Fibroblast of mammary gland (primary cell): ENCODE measurements at regions not wholly inside any gene's neighbourhood (a gene's known extent, or its start where the extent isn't known, plus 50 kb on each side); places are given as distances from the start of the nearest gene placed in this dataset.

Experiments used
- DNase-seq: peaks from one replicate; pipeline ENCODE4 v3.0.0-alpha.2; 2010; ENCODE audit warnings: low read depth
- H3K4me3 ChIP-seq: 2 replicates; pipeline ENCODE4 v1.5.1; 2011; ENCODE audit warnings: low read depth, mild to moderate bottlenecking, low read length, moderate library complexity; ENCODE audit not compliant: control insufficient read depth
- CTCF ChIP-seq: conservative IDR thresholded peaks from 2 replicates; pipeline ENCODE4 v1.5.1; 2011; ENCODE audit warnings: low read depth, low read length, inconsistent platforms; ENCODE audit not compliant: control insufficient read depth, insufficient read depth

GRCh38 chr6:103002282-103002681 is 1608.8 kb downstream of the GRIK2 start:
- DNase-seq: no peak
- no peak for TF ChIP-seq CTCF
- H3K4me3 ChIP-seq: no peak overlapping the region

- TF ChIP-seq CTCF: no peak
- H3K4me3 ChIP-seq: no peak overlapping the region
- no peak for DNase-seq
Measured at GRCh38 chr6:103001724-103002123, 1608.2 kb downstream of the GRIK2 start.

- no peak for TF ChIP-seq CTCF
- H3K4me3 ChIP-seq: no peak overlapping the region
- no peak for DNase-seq
Measured at GRCh38 chr6:103000688-103001087, 1607.2 kb downstream of the GRIK2 start.

- H3K4me3 ChIP-seq: no peak overlapping the region
- no peak for TF ChIP-seq CTCF
- no peak for DNase-seq
Measured at GRCh38 chr6:102995491-102995890, 1602.0 kb downstream of the GRIK2 start.

- no peak for DNase-seq
- no peak overlapping the region for H3K4me3 ChIP-seq
- no peak for TF ChIP-seq CTCF
Measured at GRCh38 chr6:102994866-102995265, 1601.4 kb downstream of the GRIK2 start.

GRCh38 chr6:102986086-102986485 is 1592.6 kb downstream of the GRIK2 start:
- DNase-seq: no peak
- TF ChIP-seq CTCF: no peak
- no peak overlapping the region for H3K4me3 ChIP-seq

GRCh38 chr6:102984357-102984756 is 1590.8 kb downstream of the GRIK2 start:
- DNase-seq: no peak
- no peak overlapping the region for H3K4me3 ChIP-seq
- no peak for TF ChIP-seq CTCF
